ENCODE measurements at regions not wholly inside any gene's neighbourhood (a gene's known extent, or its start where the extent isn't known, plus 50 kb on each side); places are given as distances from the start of the nearest gene placed in this dataset.

- Histone ChIP-seq H3K4me1 (peaks cover 0 to 4% (median 0%) of the 10 kb centered on the region in 3 donors), H3K27ac (peak overlapping the region in 2 of 4 donors; percentile 60 to 61), H3K36me3 (no peaks in the 10 kb centered on the region), H3K27me3 (no peaks in the 10 kb centered on the region), H3K9me3 (no peaks in the 10 kb centered on the region), H3K4me3 (peak overlapping the region in 2 of 4 donors; percentile 0 to 6)
- no peak for DNase-seq
- WGBS, 2 donors, result 24 to 34% methylated on average over 3 of the region's 3 CpGs
- ATAC-seq, result no peak
- no peak for TF ChIP-seq CTCF (IDR thresholded peaks at IDR 0.05)
- FAIRE-seq, result no peak
- intact Hi-C loops (cut with DNase I), result no loop called here
Observed at GRCh38 chr1:217077426-217077825, 354.2 kb upstream of the ESRRG start.

GRCh38 chr1:217076902-217077301 is 353.7 kb upstream of the ESRRG start:
- H3K4me1 ChIP-seq, result peaks cover 0 to 4% (median 0%) of the 10 kb centered on the region in 3 donors
- intact Hi-C loops (cut with DNase I), result no loop called here
- no peak for DNase-seq
- 4 to 10% methylated on average over 2 of the region's 2 CpGs for WGBS, 2 donors
- H3K27ac ChIP-seq, result peak overlapping the region in 2 of 4 donors; percentile 60 to 61
- H3K36me3 ChIP-seq, result no peaks in the 10 kb centered on the region
- no peak for TF ChIP-seq CTCF (IDR thresholded peaks at IDR 0.05)
- peak; percentile 64 to 71 (median 68) for ATAC-seq
- H3K4me3 ChIP-seq, result peak overlapping the region in 2 of 4 donors; percentile 28 to 33
- no peaks in the 10 kb centered on the region for H3K27me3 ChIP-seq
- FAIRE-seq, result no peak
- H3K9me3 ChIP-seq, result no peaks in the 10 kb centered on the region

- no peaks in the 10 kb centered on the region for H3K36me3 ChIP-seq
- DNase-seq (no peak), ATAC-seq (no peak), FAIRE-seq (no peak)
- no peaks in the 10 kb centered on the region for H3K27me3 ChIP-seq
- no peak for TF ChIP-seq CTCF (IDR thresholded peaks at IDR 0.05)
- 33 to 73% methylated on average over 1 of the region's 1 CpG for WGBS, 2 donors
- no peak overlapping the region for H3K4me3 ChIP-seq
- no peak overlapping the region for H3K27ac ChIP-seq
- peaks cover 0 to 4% (median 0%) of the 10 kb centered on the region in 3 donors for H3K4me1 ChIP-seq
- intact Hi-C loops (cut with DNase I), result no loop called here
- no peaks in the 10 kb centered on the region for H3K9me3 ChIP-seq
Observed at GRCh38 chr1:217072926-217073325, 349.7 kb upstream of the ESRRG start.

GRCh38 chr1:217067642-217068041 is 344.4 kb upstream of the ESRRG start:
- 80 to 92% methylated on average over 1 of the region's 1 CpG for WGBS, 2 donors
- intact Hi-C loops (cut with DNase I), result no loop called here
- no peak for TF ChIP-seq CTCF (IDR thresholded peaks at IDR 0.05)
- DNase-seq (no peak), ATAC-seq (no peak), FAIRE-seq (no peak)
- no peaks in the 10 kb centered on the region for H3K27me3 ChIP-seq
- no peaks in the 10 kb centered on the region for H3K36me3 ChIP-seq
- H3K4me3 ChIP-seq, result no peak overlapping the region
- no peaks in the 10 kb centered on the region for H3K9me3 ChIP-seq
- no peak overlapping the region for H3K27ac ChIP-seq
- no peaks in the 10 kb centered on the region for H3K4me1 ChIP-seq

GRCh38 chr1:217066794-217067193 is 343.6 kb upstream of the ESRRG start:
- H3K9me3 ChIP-seq, result no peaks in the 10 kb centered on the region
- intact Hi-C loops (cut with DNase I), result no loop called here
- H3K4me3 ChIP-seq, result no peak overlapping the region
- DNase-seq (no peak), ATAC-seq (no peak), FAIRE-seq (no peak)
- no peaks in the 10 kb centered on the region for H3K4me1 ChIP-seq
- TF ChIP-seq CTCF (IDR thresholded peaks at IDR 0.05), result no peak
- H3K36me3 ChIP-seq, result no peaks in the 10 kb centered on the region
- H3K27me3 ChIP-seq, result no peaks in the 10 kb centered on the region
- no peak overlapping the region for H3K27ac ChIP-seq
- WGBS, 2 donors, result 80 to 82% methylated on average over 3 of the region's 3 CpGs

All from pancreas (tissue), 10 donors.